T-helper 22 cell (primary cell): ENCODE measurements at regions not wholly inside any gene's neighbourhood (a gene's known extent, or its start where the extent isn't known, plus 50 kb on each side); places are given as distances from the start of the nearest gene placed in this dataset.
"Not testable (repeated sequence)": the region's sequence is repeated elsewhere in the genome, so short reads cannot be mapped to it uniquely, and the experiment has no call there.

Experiments used
- DNase-seq: peaks from one replicate; pipeline ENCODE4 v3.0.0-alpha.2; 2020; ENCODE audit warnings: low read depth

- DNase-seq, result no peak
These were observed 88.2 kb upstream of the CCDC71L start for GRCh38 chr7:106749165-106749564.

DNA sequence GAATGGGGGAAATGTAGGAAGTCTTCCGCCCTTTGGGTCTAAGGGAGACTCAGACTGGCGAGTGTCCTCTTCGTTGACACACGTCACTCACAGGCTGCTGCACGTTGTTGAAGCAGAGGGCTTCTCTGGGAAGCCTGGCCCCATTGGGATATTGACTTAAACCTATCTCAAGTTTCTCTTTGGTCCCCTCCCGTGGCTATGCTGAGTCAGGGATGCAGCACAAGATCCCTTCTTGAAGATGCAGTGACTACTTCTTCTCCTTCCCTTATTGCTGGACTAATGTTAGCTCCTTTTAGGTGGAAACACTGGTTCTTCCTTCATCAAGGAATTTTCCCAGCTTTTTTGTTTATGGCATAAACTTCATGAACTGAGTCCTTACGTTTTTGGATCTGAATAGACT lies 89.8 kb upstream of the CCDC71L start:
- DNase-seq, result no peak

DNA sequence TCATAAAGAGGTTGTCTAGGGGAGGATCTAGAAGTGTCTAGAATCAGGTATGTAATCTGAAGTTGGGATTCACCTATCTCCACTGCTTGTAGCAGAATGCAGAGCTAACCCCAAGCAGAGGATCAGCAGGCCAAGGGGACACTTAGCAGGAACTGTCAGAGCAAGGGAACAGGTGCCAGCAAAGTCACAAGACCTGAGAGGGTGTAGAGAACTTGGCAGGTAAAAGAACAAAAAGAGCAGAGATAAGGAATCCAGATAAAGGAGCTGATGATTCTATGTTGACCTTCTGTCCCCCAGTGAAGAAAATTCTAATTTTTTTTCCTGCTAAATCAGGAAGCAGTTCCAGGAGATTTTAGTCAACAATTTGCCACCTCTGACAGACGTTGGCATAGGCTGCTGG lies 91.4 kb upstream of the CCDC71L start:
- no peak for DNase-seq

- not testable (repeated sequence) for DNase-seq
These were observed 94.1 kb upstream of the CCDC71L start for GRCh38 chr7:106755024-106755423.

- no peak for DNase-seq
These were observed 94.7 kb upstream of the CCDC71L start for GRCh38 chr7:106755641-106756040.

DNA sequence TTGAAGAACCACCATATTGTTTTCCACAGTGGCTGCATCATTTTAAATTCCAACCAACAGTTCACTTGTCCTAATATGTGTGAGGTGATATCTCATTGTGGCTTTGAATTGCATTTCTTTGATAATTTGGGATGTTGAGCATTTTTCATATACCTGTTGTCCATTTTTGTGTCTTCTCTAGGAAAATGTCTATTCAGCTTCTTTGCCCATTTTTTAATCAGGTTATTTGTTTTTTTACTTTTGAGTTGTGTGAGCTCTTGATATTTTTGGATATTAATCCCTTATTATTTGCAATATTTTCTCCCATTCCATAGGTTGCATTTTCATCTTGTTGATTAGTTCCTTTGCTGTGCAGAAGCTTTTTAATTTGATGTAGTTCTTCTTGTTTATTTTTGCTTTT lies 95.1 kb upstream of the CCDC71L start:
- no peak for DNase-seq

DNA sequence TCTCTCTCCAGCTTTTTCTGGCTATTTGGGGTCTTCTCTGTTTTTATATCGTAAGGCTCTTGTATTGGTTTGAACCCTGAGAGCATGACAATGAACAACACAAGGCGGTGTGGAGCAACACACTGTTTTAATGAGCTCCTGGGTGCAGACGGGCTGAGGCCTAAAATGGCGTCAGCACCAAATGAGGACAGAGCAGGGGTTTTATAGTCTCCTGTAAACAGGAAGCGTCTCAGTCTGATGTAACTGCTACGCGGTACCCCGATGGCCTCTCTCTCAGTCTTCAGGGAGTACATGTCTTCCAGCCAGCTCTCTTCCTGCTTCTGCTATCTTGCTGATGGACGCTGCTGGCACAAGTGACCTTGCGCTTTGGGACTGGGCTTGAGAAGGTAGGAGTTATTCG lies 95.9 kb upstream of the CCDC71L start:
- no peak for DNase-seq

DNA sequence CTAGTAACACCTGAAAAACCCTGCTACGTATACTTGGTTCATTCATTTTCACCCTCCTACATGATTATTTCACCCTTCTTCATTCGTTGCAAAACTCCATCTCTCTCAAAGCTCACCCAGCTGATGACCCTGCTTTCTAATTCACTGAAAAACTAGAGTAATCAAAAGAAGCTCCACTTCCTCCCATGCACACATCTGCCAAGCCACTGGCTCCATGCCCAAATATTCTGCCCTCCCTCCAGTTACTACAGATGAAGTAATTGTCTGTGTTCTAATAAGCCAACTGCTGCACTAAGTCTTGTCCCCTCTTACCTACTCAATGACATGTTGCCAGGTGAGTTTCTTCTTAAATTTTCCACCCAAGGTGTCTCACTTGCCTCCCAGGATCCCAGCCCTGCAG lies 96.9 kb upstream of the CCDC71L start:
- DNase-seq, result no peak

GRCh38 chr7:106762845-106763244 lies 101.9 kb upstream of the CCDC71L start:
- not testable (repeated sequence) for DNase-seq

- DNase-seq, result no peak
These were observed 101.4 kb upstream of the PIK3CG start for GRCh38 chr7:106763717-106764116.

- DNase-seq, result no peak
These were observed 99.2 kb upstream of the PIK3CG start for GRCh38 chr7:106765727-106766355.

DNA sequence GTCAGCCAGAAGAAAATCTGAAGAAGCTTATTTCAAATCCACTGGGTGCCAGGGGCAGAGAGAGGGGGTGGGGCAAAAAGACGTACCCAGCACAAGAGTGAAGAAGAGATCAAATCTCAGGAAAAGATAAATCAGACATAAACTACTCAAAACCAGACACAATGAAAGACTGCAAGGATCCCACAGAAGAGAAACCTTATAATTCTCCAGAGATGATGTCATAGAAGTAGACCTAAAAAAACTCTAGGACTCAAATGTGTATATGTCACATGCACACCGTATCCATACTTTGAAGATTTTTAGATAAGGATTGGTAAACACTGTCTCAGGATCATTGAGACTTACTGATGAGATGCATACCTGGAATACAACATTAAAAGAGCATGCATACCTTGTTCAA lies 98.5 kb upstream of the PIK3CG start:
- DNase-seq, result no peak

DNA sequence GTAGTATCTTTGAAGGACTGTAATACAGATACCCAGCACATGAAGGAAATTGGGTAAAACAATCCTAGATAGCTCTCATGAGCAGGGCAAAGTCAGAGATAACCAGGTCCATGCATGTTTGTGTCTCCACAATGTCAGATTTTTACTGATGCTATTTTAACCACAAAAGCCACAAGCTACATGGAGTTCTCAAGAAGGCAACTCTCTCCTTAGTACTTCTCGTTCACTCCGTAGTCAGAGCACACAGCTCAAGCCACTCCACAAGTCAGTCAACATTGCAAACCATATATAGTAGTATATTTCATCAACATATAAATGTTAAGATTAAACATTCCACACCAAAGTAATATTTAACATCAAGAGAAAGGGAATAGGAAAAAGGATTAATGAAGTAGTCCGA lies 98.0 kb upstream of the PIK3CG start:
- no peak for DNase-seq

GRCh38 chr7:106767498-106768323 lies 97.4 kb upstream of the PIK3CG start:
- DNase-seq, result no peak

DNA sequence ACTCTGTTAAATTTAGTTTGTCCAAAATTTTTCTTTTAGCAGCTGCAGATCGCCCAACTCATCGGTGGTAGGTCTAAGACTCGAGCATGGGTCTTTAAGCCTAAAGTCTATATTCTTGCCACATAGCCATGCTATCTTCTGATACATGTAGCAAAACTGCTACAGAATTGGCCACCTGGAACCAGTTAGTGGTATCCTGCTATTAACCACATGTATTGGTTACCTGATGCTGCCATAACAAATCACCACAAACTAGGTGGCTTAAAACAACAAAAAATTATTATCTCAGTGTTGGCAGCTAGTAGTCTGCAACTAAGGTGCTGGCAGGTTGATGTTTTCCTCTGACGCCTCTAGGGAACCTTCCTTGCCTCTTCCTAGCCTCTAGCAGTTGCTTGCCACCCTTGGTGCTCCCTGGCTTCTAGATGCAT lies 96.7 kb upstream of the PIK3CG start:
- DNase-seq, result no peak

DNA sequence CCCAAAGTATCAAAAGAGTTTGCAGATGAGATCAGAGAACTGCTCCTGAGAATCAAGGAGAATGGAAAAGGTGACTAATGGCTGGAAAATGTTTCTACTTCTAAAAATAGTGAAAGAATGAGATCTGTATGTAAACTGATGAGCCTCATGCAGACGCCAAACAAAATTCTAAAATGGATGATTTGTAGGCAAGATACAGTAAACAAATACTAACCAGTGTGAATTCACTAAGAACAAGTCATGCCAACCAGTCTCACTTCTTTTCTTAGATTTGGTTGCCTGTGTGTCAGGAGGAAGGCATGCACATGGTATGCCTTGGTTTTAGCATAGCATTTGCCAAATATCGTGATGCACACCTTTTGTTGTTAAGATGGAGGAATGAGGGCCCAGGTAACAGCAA lies 94.9 kb upstream of the PIK3CG start:
- no peak for DNase-seq

- DNase-seq, result no peak
These were observed 92.4 kb upstream of the PIK3CG start for GRCh38 chr7:106772655-106773108.

DNA sequence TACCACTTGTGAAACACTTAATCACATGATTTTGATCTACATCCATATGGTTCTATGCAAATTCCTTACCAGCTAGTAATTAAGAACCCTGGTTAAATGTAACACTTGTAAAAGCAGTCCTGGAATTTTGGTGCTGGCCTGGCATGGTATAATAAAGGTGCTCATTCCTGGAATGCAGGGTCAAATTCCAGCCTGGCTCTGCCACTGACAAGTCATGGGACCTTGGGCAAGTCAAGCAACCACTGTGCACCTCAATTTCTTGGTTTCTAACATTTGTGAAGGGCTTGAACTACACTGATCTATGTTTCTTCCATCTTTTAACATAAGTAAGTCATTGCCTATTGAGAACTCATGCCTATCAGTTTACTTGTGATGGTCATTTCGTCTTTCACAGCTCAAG lies 91.9 kb upstream of the PIK3CG start:
- DNase-seq, result no peak

DNA sequence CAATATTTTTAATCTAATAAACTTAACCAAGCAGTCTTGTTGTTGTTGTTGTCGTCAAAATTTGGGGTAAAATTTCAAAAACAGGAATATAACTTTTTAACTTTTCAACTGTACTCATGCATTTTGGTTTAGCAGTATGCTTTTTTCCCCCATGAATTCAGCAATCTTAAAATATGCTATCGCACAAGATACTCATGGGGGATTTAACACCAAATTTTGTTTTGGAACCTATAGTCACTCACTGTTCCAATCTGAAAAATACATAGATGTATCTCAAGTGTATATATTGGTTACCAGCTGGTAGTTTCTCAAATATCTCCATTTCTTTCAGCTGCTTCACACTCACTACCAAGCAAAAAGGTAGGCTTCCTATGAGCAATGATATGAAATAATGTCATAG lies 91.4 kb upstream of the PIK3CG start:
- DNase-seq, result no peak

DNA sequence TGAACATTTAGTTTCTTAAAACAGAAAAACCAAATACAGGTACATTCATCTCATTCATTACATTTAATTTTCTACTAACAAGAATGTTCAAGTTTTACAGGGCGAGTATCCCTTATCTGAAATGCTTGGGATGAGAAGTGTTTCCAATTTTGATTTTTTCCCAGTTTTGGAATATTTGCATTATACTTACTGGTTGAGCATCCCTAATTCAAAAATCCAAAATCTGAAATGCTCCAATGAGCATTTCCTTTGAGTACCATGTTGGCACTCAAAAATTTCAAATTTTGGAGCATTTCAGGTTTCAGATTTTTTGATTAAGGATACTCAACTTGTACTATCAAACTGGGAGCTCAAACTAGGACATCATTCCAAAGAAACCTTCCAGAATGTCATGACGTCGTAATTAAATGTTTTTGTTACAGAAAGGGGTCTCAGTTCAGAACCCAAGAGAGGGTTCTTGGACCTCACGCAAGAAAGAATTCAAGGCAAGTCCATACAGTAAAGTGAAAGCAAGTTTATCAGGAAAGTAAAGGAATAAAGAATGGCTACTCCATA lies 90.8 kb upstream of the PIK3CG start:
- no peak for DNase-seq

GRCh38 chr7:106774768-106775551 lies 90.1 kb upstream of the PIK3CG start:
- no peak for DNase-seq

DNA sequence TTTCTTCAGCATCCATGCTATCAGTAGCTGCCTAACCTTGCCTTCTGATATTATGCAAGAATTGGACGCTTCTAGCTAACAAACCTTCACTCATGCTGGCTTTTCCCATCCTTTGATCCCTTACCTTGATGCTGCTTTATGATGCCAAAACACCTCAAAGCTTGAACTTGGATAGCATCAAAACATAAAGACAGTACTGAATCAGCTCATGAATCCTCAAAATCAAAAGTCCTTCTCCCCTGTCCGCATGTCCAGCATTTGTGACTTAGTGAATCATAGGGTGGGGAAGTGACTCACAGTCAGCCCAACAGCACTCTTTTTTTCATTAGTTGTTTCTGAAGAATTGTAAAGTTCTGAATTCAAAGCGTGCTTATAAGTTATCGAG lies 89.5 kb upstream of the PIK3CG start:
- no peak for DNase-seq
